ENCODE measurements at regions not wholly inside any gene's neighbourhood (a gene's known extent, or its start where the extent isn't known, plus 50 kb on each side); places are given as distances from the start of the nearest gene placed in this dataset.

- Mint-ChIP-seq H3K27me3 (peaks cover 0 to 3% of the 10 kb centered on the region in 2 donors), H3K36me3 (peaks cover 4% of the 10 kb centered on the region), H3K27ac (no peak overlapping the region), H3K9me3 (no peaks in the 10 kb centered on the region), H3K4me1 (ENCODE audit: low read depth in 2 of 2) (no peaks in the 10 kb centered on the region), H3K4me3 (no peak overlapping the region)
- no peak for ATAC-seq
- no peak for DNase-seq (ENCODE audit: low spot score)
These were observed 357.0 kb upstream of the SEMA6D start for GRCh38 chr15:47360305-47360704.

- no peak for ATAC-seq
- H3K27me3 Mint-ChIP-seq: no peaks in the 10 kb centered on the region
- H3K27ac Mint-ChIP-seq: no peak overlapping the region
- H3K36me3 Mint-ChIP-seq: no peaks in the 10 kb centered on the region
- H3K9me3 Mint-ChIP-seq: no peaks in the 10 kb centered on the region
- no peaks in the 10 kb centered on the region for H3K4me1 Mint-ChIP-seq (ENCODE audit: low read depth in 2 of 2)
- H3K4me3 Mint-ChIP-seq: no peak overlapping the region
- DNase-seq (ENCODE audit: low spot score): no peak
These were observed 355.0 kb upstream of the SEMA6D start for GRCh38 chr15:47362118-47362905.

GRCh38 chr15:47363653-47364052 lies 353.7 kb upstream of the SEMA6D start:
- no peaks in the 10 kb centered on the region for H3K36me3 Mint-ChIP-seq
- H3K4me1 Mint-ChIP-seq (ENCODE audit: low read depth in 2 of 2): no peaks in the 10 kb centered on the region
- no peak overlapping the region for H3K27ac Mint-ChIP-seq
- no peaks in the 10 kb centered on the region for H3K27me3 Mint-ChIP-seq
- no peaks in the 10 kb centered on the region for H3K9me3 Mint-ChIP-seq
- no peak overlapping the region for H3K4me3 Mint-ChIP-seq
- ATAC-seq (no peak), DNase-seq (ENCODE audit: low spot score) (no peak)

GRCh38 chr15:47364230-47365141 lies 352.8 kb upstream of the SEMA6D start:
- no peak overlapping the region for H3K4me3 Mint-ChIP-seq
- H3K36me3 Mint-ChIP-seq: no peaks in the 10 kb centered on the region
- DNase-seq (ENCODE audit: low spot score) (no peak), ATAC-seq (no peak)
- no peaks in the 10 kb centered on the region for H3K4me1 Mint-ChIP-seq (ENCODE audit: low read depth in 2 of 2)
- H3K9me3 Mint-ChIP-seq: no peaks in the 10 kb centered on the region
- no peaks in the 10 kb centered on the region for H3K27me3 Mint-ChIP-seq
- no peak overlapping the region for H3K27ac Mint-ChIP-seq

GRCh38 chr15:47366884-47367283 lies 350.4 kb upstream of the SEMA6D start:
- Mint-ChIP-seq H3K4me3 (no peak overlapping the region), H3K27ac (no peak overlapping the region), H3K36me3 (no peaks in the 10 kb centered on the region), H3K27me3 (no peaks in the 10 kb centered on the region), H3K4me1 (ENCODE audit: low read depth in 2 of 2) (no peaks in the 10 kb centered on the region), H3K9me3 (no peaks in the 10 kb centered on the region)
- no peak for DNase-seq (ENCODE audit: low spot score)
- ATAC-seq: no peak

- DNase-seq (ENCODE audit: low spot score): no peak
- H3K4me3 Mint-ChIP-seq: no peak overlapping the region
- H3K9me3 Mint-ChIP-seq: no peaks in the 10 kb centered on the region
- no peak for ATAC-seq
- no peaks in the 10 kb centered on the region for H3K36me3 Mint-ChIP-seq
- H3K27ac Mint-ChIP-seq: no peak overlapping the region
- H3K27me3 Mint-ChIP-seq: no peaks in the 10 kb centered on the region
- no peaks in the 10 kb centered on the region for H3K4me1 Mint-ChIP-seq (ENCODE audit: low read depth in 2 of 2)
These were observed 349.4 kb upstream of the SEMA6D start for GRCh38 chr15:47367726-47368390.

GRCh38 chr15:47371939-47372338 lies 345.4 kb upstream of the SEMA6D start:
- no peak overlapping the region for H3K4me3 Mint-ChIP-seq
- H3K27me3 Mint-ChIP-seq: no peaks in the 10 kb centered on the region
- ATAC-seq: no peak
- H3K4me1 Mint-ChIP-seq (ENCODE audit: low read depth in 2 of 2): no peaks in the 10 kb centered on the region
- H3K36me3 Mint-ChIP-seq: no peaks in the 10 kb centered on the region
- H3K9me3 Mint-ChIP-seq: no peaks in the 10 kb centered on the region
- no peak overlapping the region for H3K27ac Mint-ChIP-seq
- no peak for DNase-seq (ENCODE audit: low spot score)

GRCh38 chr15:47374222-47374621 lies 343.1 kb upstream of the SEMA6D start:
- peaks cover 0 to under 1% of the 10 kb centered on the region in 2 donors for H3K27me3 Mint-ChIP-seq
- no peak for DNase-seq (ENCODE audit: low spot score)
- ATAC-seq: no peak
- H3K9me3 Mint-ChIP-seq: no peaks in the 10 kb centered on the region
- H3K27ac Mint-ChIP-seq: no peak overlapping the region
- no peak overlapping the region for H3K4me3 Mint-ChIP-seq
- no peaks in the 10 kb centered on the region for H3K36me3 Mint-ChIP-seq
- H3K4me1 Mint-ChIP-seq (ENCODE audit: low read depth in 2 of 2): no peaks in the 10 kb centered on the region

- no peak overlapping the region for H3K4me3 Mint-ChIP-seq
- no peaks in the 10 kb centered on the region for H3K36me3 Mint-ChIP-seq
- no peaks in the 10 kb centered on the region for H3K9me3 Mint-ChIP-seq
- DNase-seq (ENCODE audit: low spot score): no peak
- peaks cover 0 to 3% of the 10 kb centered on the region in 2 donors for H3K27me3 Mint-ChIP-seq
- H3K27ac Mint-ChIP-seq: no peak overlapping the region
- ATAC-seq: no peak
- H3K4me1 Mint-ChIP-seq (ENCODE audit: low read depth in 2 of 2): no peaks in the 10 kb centered on the region
These were observed 341.1 kb upstream of the SEMA6D start for GRCh38 chr15:47376190-47376589.

- Mint-ChIP-seq H3K4me3 (no peak overlapping the region), H3K27ac (no peak overlapping the region), H3K4me1 (ENCODE audit: low read depth in 2 of 2) (no peaks in the 10 kb centered on the region), H3K9me3 (no peaks in the 10 kb centered on the region), H3K36me3 (no peaks in the 10 kb centered on the region), H3K27me3 (peaks cover 0 to 3% of the 10 kb centered on the region in 2 donors)
- no peak for ATAC-seq
- no peak for DNase-seq (ENCODE audit: low spot score)
These were observed 339.8 kb upstream of the SEMA6D start for GRCh38 chr15:47377465-47377864.

- no peak overlapping the region for H3K4me3 Mint-ChIP-seq
- H3K27ac Mint-ChIP-seq: no peak overlapping the region
- H3K9me3 Mint-ChIP-seq: no peaks in the 10 kb centered on the region
- H3K4me1 Mint-ChIP-seq (ENCODE audit: low read depth in 2 of 2): no peaks in the 10 kb centered on the region
- DNase-seq (ENCODE audit: low spot score) (no peak), ATAC-seq (no peak)
- H3K27me3 Mint-ChIP-seq: peaks cover 0 to 3% of the 10 kb centered on the region in 2 donors
- H3K36me3 Mint-ChIP-seq: no peaks in the 10 kb centered on the region
These were observed 338.8 kb upstream of the SEMA6D start for GRCh38 chr15:47378527-47378926.

GRCh38 chr15:47383102-47383501 lies 334.2 kb upstream of the SEMA6D start:
- ATAC-seq (no peak), DNase-seq (ENCODE audit: low spot score) (no peak)
- no peaks in the 10 kb centered on the region for H3K36me3 Mint-ChIP-seq
- H3K9me3 Mint-ChIP-seq: no peaks in the 10 kb centered on the region
- no peak overlapping the region for H3K27ac Mint-ChIP-seq
- H3K4me3 Mint-ChIP-seq: no peak overlapping the region
- no peaks in the 10 kb centered on the region for H3K4me1 Mint-ChIP-seq (ENCODE audit: low read depth in 2 of 2)
- H3K27me3 Mint-ChIP-seq: peaks cover 0 to 3% of the 10 kb centered on the region in 2 donors

GRCh38 chr15:47383801-47384200 lies 333.5 kb upstream of the SEMA6D start:
- H3K36me3 Mint-ChIP-seq: no peaks in the 10 kb centered on the region
- no peak overlapping the region for H3K4me3 Mint-ChIP-seq
- DNase-seq (ENCODE audit: low spot score) (no peak), ATAC-seq (no peak)
- no peaks in the 10 kb centered on the region for H3K4me1 Mint-ChIP-seq (ENCODE audit: low read depth in 2 of 2)
- no peaks in the 10 kb centered on the region for H3K9me3 Mint-ChIP-seq
- no peak overlapping the region for H3K27ac Mint-ChIP-seq
- peaks cover 0 to 3% of the 10 kb centered on the region in 2 donors for H3K27me3 Mint-ChIP-seq

- Mint-ChIP-seq H3K36me3 (no peaks in the 10 kb centered on the region), H3K9me3 (no peaks in the 10 kb centered on the region), H3K4me3 (no peak overlapping the region), H3K4me1 (ENCODE audit: low read depth in 2 of 2) (no peaks in the 10 kb centered on the region), H3K27ac (no peak overlapping the region), H3K27me3 (peaks cover 0 to 1% of the 10 kb centered on the region in 2 donors)
- no peak for DNase-seq (ENCODE audit: low spot score)
- no peak for ATAC-seq
These were observed 333.0 kb upstream of the SEMA6D start for GRCh38 chr15:47384341-47384740.
